Ascending aorta (tissue), 2 donors: ENCODE measurements at regions not wholly inside any gene's neighbourhood (a gene's known extent, or its start where the extent isn't known, plus 50 kb on each side); places are given as distances from the start of the nearest gene placed in this dataset.

Experiments
- DNase-seq, 2 donors: peaks; one replicate each; pipeline ENCODE4 v3.0.0-alpha.2; 2019; ENCODE audit warnings: low spot score in 2 of 2
- H3K27ac ChIP-seq, 2 donors: fragments of 200-600 bp; sonication (generic); one replicate each; pipeline ENCODE4 v1.5.1; 2016 to 2017; ENCODE audit warnings: mild to moderate bottlenecking in 1 of 2
- H3K27me3 ChIP-seq: fragments of 200-600 bp; sonication (generic); one replicate; pipeline ENCODE4 v1.5.1; 2017
- H3K36me3 ChIP-seq, 2 donors: fragments of 200-600 bp; sonication (generic); one replicate each; pipeline ENCODE4 v1.5.1; 2016
- H3K4me1 ChIP-seq, 2 donors: fragments of 200-600 bp; sonication (generic); one replicate each; pipeline ENCODE4 v1.5.1; 2016 to 2017; ENCODE audit warnings: mild to moderate bottlenecking in 1 of 2
- H3K4me3 ChIP-seq, 2 donors: fragments of 200-600 bp; sonication (generic); one replicate each; pipeline ENCODE4 v1.5.1; 2016 to 2017; ENCODE audit warnings: mild to moderate bottlenecking in 1 of 2
- H3K9me3 ChIP-seq, 2 donors: fragments of 200-600 bp; sonication (generic); one replicate each; pipeline ENCODE4 v1.5.1; 2016
- CTCF ChIP-seq, 3 experiments: fragments of 200-600 bp in 2 of 3; fragments of 450-650 bp in 1 of 3; sonication (generic) in 2 of 3; IDR thresholded peaks; one replicate each; pipeline ENCODE4 v1.5.1; 2016 to 2019; ENCODE audit warnings: antibody characterized with exemption in 3 of 3, mild to moderate bottlenecking in 1 of 3, moderate library complexity in 1 of 3
- intact Hi-C: fragments of 100-400 bp; cut with DNase I; formaldehyde crosslinking; loops from one replicate; pipeline ENCODE4 v1.15.1; 2023

GRCh38 chr6:226516-227073, 65.7 kb upstream of the DUSP22 start:
- intact Hi-C loops = no loop called here
- peak in 1 of 2 donors; percentile 39 for DNase-seq
- Histone ChIP-seq H3K4me3 (no peak overlapping the region), H3K9me3 (no peaks in the 10 kb centered on the region), H3K4me1 (no peaks in the 10 kb centered on the region), H3K27me3 (no peaks in the 10 kb centered on the region), H3K27ac (no peak overlapping the region), H3K36me3 (no peaks in the 10 kb centered on the region)
- TF ChIP-seq CTCF (IDR thresholded peaks at IDR 0.05) = no peak

- Histone ChIP-seq H3K9me3 (no peaks in the 10 kb centered on the region), H3K4me1 (no peaks in the 10 kb centered on the region), H3K27me3 (no peaks in the 10 kb centered on the region), H3K27ac (no peak overlapping the region), H3K36me3 (no peaks in the 10 kb centered on the region), H3K4me3 (no peak overlapping the region)
- intact Hi-C loops = no loop called here
- no peak for DNase-seq
- no peak for TF ChIP-seq CTCF (IDR thresholded peaks at IDR 0.05)
Measured at GRCh38 chr6:227074-227782, 65.1 kb upstream of the DUSP22 start.

GRCh38 chr6:227812-228338, 64.4 kb upstream of the DUSP22 start:
- H3K27me3 ChIP-seq = no peaks in the 10 kb centered on the region
- H3K36me3 ChIP-seq = no peaks in the 10 kb centered on the region
- TF ChIP-seq CTCF (IDR thresholded peaks at IDR 0.05) = no peak
- H3K9me3 ChIP-seq = no peaks in the 10 kb centered on the region
- no peaks in the 10 kb centered on the region for H3K4me1 ChIP-seq
- DNase-seq = no peak
- H3K4me3 ChIP-seq = no peak overlapping the region
- H3K27ac ChIP-seq = no peak overlapping the region
- intact Hi-C loops = no loop called here

GRCh38 chr6:228881-229651, 63.2 kb upstream of the DUSP22 start:
- TF ChIP-seq CTCF (IDR thresholded peaks at IDR 0.05) = no peak
- Histone ChIP-seq H3K27me3 (no peaks in the 10 kb centered on the region), H3K36me3 (no peaks in the 10 kb centered on the region), H3K27ac (no peak overlapping the region), H3K4me1 (no peaks in the 10 kb centered on the region), H3K4me3 (no peak overlapping the region), H3K9me3 (no peaks in the 10 kb centered on the region)
- intact Hi-C loops = no loop called here
- DNase-seq = no peak

GRCh38 chr6:231779-232178, 60.5 kb upstream of the DUSP22 start:
- no peak for TF ChIP-seq CTCF (IDR thresholded peaks at IDR 0.05)
- Histone ChIP-seq H3K4me3 (no peak overlapping the region), H3K27me3 (no peaks in the 10 kb centered on the region)

More at GRCh38 chr6:231779-232178, 60.5 kb upstream of the DUSP22 start:
- H3K9me3 ChIP-seq = no peaks in the 10 kb centered on the region
- DNase-seq = no peak
- H3K4me1 ChIP-seq = no peaks in the 10 kb centered on the region
- intact Hi-C loops = no loop called here
- H3K36me3 ChIP-seq = no peaks in the 10 kb centered on the region
- no peak overlapping the region for H3K27ac ChIP-seq
